HG03108 (cell line): ENCODE measurements at regions not wholly inside any gene's neighbourhood (a gene's known extent, or its start where the extent isn't known, plus 50 kb on each side); places are given as distances from the start of the nearest gene placed in this dataset.

ENCODE experiments used
- ATAC-seq: cut with Tn5 transposase; IDR thresholded peaks from one replicate; pipeline ENCODE4 v1.9.1; 2021; ENCODE audit warnings: moderate library complexity; ENCODE audit not compliant: unreplicated experiment

DNA sequence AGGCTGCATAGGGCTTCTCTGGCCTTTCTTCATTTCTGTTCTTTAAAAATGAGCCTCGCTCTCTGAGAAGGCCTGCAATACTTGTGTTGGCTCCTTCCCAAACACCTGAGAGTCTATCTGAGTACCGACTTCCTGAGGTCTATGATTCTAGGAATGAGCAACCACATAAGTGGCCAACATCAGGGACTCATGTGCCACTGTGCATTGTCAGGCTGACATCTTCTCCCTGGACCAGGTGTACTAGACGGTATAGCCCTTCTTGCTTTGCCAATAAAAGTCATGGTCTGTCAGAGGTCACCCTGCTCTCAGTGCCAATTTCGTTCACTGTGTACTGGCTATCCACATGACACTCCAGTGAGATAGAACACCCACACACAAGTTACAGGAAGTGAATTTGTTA lies 67.4 kb upstream of the EPHA5 start:
- no peak for ATAC-seq

DNA sequence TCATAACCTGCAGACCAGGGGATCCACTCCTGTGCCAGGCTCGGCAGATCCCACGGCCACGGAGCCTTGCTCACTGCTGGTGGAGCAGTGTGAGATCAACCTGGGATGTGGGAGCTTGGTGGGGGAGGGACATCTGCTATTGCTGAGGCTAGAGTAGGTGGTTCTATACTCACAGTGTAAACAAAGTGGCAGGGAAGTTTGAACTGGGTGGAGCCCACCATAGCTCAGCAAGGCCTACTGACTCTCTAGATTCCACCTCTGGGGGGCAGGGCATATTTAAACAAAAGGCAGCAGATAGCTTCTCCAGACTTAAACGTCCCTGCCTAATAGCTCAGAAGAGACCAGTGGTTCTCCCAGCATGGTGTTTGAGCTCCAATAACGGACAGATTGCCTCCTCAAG lies 54.7 kb upstream of the EPHA5 start:
- no peak for ATAC-seq
